Urothelium cell line (cell line): ENCODE measurements at regions not wholly inside any gene's neighbourhood (a gene's known extent, or its start where the extent isn't known, plus 50 kb on each side); places are given as distances from the start of the nearest gene placed in this dataset.

Source experiments
- DNase-seq: peaks from one replicate; pipeline ENCODE4 v3.0.0; 2011; ENCODE audit warnings: low spot score, mixed read lengths
- FAIRE-seq: peaks from 2 replicates; lab custom pipeline; 2011; peaks lifted over from hg19 to GRCh38; lab: Jason Lieb, UNC

DNA sequence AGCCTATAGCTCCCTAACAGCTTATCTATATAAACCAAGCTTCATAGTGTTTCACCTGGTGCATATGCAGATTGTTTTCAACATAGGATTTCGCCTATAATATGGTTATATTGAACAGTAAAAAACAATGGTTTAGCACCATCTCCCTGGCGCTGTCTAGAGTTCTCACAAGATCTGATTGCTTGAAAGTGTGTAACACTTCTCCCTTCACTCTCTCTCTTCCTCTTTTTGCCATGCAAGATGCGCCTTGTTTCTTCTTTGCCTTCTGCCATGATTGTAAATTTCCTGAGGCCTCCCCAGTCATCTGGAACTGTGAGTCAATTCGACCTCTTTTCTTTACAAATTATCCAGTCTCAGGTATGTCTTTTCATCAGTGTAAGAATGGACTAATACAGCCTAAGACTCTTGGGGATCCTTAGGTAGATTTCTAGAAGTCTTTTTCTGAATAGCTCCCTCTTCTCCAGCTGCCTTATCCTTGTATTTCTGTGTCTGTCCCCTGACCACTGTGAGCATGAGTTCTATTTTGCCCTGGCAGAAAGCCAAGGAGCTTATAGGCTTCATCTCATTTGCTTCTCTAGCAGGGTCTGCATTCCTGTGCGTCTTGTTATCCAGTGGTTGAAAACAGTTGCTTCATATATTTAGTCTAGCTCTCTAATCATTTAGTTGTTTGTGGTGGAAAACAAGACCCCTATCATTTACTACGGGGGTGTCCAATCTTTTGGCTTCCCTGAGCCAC lies 401.6 kb downstream of the GPD2 start:
- DNase-seq (no peak), FAIRE-seq (no peak)

DNA sequence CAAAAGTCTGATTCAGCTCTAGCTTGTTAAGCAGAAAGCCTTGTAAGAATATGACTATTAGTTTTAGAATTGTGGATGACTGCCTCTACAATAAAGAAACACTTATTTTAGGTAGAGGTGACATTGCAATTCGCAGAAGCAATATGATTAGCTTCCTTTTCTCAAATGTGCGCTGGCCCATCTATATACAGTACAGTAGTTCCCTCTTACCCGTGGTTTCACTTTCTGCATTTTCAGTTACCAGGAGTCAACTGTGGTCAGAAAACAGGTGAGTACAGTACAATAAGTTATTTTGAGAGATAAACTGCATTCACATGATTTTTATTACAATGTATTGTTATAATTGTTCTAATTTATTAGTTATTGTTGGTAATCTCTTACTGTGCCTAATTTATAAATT lies 405.1 kb downstream of the GPD2 start:
- no peak for FAIRE-seq

DNA sequence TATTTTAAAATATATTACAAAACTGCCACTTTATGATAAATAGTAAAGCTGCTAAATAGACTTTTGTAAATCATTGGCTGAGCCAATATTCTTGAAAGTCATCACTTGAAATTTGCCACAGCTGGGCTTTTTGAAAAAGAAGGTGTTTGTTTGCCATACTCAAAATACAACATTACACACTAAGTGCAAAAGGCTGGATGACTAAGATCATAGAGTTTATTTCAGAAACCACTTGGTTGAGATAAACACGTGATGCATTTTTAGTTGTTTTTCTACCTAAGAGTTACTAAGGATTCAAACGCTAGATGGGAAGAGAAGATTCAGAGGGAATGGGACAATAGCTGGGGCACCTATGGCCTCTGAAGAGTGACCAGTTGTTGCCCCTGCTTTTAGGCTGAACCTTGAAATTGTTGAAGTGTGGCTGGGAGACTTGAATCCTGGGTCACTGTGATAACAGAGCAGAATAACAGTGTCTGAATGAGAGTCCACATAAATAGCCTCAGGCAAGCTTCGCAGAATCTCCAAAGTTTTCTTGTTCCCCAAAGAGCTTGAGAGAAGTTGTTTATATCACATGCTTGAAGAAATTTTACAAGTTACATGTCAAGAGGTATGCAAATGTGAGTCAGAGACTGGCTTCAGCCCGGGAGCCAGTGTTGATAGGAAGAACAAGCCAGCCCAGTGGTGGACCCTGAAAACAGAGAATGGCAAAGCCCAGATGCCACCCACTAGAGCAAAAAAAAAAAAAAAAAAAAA lies 409.8 kb downstream of the GPD2 start:
- no peak for FAIRE-seq
- DNase-seq, result no peak

More for the DNA sequence above, 405.1 kb downstream of the GPD2 start:
- no peak for DNase-seq

DNA sequence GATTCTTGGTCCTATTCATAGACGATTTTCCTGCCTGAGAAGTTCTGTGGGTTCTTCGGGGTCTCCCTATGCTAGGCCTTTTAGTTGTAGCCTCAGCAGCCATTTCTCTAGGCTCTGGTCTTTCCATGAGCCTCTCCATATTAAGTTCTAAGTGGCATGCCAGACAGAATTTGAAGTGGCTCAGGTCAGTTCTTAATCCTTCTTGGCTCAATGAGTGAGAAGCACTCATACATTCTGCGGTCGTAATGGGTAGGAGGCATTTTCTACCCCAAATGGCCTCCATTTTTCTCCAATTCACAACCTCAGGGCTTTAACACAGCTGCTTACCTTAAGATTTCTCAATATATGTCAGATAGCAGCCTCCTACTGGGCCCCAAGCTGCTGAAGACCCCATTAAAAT lies 405.3 kb upstream of the GALNT5 start:
- DNase-seq (no peak), FAIRE-seq (no peak)

DNA sequence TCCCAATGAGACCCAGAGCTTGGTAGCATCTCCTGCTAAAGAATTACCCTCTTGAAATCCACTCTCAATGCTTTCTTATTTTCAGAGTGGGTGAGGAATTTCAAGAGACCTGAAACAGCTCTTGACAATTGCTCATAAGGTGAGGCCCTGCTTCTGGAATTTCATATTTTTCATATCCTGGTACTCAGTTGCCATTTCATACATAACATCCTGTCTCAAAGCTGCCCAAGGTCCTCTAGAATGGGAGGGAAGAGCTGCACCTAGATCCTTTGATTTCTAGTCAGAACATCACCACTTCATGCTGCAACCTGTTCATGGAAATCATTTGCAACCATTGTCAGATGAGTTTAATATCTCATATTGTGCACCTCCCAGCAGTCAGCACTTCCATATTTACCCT lies 404.8 kb upstream of the GALNT5 start:
- FAIRE-seq (no peak), DNase-seq (no peak)

DNA sequence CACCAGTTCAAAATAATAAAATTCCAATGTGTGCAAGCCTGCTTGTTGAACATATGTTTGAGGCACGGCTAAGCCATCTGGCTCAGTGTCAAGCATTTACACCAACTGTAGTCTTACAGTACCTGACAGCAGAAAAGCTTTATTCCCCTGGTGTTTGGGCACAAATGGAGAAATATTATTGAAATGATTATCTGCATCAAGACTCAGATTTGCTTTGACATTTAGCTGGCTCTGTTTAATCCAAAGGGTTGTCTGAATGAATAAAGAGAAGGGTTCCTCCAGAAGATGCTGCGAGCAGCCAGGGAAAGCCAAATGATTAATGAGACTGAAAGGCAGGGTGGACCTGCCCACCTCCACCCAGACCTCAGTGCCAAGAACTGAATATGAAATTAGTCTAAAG lies 393.2 kb upstream of the GALNT5 start:
- DNase-seq (no peak), FAIRE-seq (no peak)

DNA sequence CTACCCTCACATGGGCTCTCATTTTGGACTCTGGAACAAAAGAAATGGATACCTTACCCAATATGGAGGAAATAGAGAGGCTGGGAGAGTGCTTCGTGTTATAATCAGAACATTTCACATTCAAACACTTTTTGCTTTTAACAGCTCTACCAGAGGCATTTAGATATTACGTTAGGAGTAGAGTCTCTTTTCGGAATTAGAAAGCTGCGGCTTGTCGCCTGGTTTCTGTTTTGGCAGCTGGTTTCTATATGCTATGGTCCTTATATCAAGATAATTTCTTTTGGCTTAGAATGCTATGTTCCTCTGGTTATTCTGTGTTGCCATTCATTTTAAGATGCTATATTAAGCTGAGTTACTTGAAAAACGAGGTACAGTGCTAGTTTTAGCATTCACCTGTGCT lies 392.8 kb upstream of the GALNT5 start:
- DNase-seq, result no peak
- no peak for FAIRE-seq

DNA sequence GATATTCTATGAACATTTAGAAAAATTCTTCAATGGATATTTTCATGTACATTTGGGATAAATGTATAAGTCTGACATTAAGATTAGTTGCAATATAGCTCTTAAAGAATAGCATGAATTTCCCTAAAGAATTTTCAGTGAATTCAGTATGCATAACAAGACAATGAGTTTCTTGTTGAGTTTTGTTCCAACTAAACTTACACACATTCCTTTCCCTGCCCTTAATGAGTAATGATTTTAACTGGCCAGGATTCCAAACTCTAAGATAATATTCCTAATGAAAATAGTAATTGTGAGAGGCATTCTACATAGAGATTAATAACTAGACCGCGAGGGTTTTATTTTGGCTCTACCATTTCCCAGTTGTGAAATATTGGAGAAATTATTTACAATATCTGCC lies 390.3 kb upstream of the GALNT5 start:
- FAIRE-seq (no peak), DNase-seq (no peak)

DNA sequence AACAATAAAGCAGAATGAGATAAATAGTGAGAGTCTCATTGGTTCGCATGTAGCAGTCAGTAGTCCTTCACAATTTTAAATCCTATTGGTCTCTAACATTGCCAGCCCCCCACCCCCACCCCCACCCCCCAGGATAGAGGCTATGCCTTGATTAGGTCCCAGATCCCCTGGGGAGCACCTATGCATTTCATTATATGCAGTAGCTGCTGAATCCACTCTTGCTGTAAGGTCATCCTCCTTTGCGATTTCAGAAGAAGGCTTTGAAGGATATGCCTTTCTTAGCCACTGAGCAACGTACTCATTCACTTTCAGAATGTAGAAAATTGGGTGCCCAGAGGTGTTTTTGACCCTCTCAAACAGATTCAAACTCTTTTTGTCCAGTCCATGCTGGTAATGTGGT lies 382.8 kb upstream of the GALNT5 start:
- no peak for FAIRE-seq
- DNase-seq, result no peak

DNA sequence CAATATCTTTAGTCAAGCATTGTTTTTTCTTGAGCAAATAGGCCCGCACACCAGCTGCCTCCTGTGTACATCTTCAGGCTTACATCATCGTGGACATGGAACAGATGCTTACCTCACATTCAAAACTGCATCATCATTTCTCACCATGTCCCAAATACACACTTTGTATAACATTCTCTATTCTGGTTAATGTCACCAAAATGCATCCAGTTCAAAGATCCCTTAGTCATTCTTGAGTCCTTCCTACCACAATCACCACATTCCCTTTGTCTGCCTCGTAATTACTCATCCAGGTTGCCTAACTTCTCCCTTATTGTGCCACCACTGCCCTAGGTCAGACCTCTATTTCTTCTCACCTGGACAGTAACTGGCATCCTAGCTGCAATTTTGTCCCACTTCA lies 373.7 kb upstream of the GALNT5 start:
- FAIRE-seq (no peak), DNase-seq (peak; percentile 40)

DNA sequence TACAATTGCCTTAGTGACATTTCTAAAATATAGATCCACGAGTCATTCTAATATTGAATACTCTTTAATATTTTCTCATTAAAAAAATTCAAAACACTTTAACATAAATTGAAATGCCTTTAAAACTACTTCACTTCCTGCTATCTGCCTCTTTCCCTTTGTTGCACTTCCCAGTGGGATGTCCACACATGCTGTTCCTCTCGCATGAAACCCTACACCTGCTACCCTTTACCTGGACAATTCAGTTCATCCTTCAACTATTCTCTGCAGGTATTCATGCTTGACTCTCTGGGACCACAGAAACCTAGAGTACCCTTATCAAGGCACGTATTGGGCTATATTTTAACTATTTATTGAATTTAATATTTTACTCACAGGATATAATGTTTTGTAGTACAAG lies 373.3 kb upstream of the GALNT5 start:
- DNase-seq (no peak), FAIRE-seq (no peak)

DNA sequence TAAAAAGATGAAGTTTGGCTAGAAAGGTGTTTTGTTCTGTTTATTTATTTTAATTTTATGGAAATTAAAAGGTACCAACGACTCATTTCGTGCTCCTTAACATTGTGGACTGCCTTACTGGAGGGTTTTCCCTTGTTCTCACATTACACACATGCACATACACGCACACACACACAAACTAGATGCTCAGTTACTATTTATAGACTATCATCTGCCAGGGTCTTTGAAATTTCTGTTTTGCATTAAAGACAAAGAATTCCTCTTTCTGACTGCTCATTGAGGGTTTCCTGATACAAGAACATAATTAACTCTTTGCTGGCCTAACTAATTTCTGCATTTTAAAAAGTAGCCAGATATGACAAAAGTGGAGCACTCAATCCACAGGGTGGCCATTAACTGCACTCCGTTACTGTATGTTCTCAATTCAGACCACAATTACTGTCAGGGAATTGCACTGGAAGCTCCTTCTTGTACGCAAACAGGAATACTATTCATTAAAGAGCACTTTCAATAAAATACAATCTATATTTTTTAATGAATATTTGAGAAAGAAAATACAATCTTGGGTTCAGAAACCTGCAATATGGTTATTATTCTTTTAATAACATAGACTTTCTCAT lies 366.9 kb upstream of the GALNT5 start:
- DNase-seq (no peak), FAIRE-seq (no peak)

DNA sequence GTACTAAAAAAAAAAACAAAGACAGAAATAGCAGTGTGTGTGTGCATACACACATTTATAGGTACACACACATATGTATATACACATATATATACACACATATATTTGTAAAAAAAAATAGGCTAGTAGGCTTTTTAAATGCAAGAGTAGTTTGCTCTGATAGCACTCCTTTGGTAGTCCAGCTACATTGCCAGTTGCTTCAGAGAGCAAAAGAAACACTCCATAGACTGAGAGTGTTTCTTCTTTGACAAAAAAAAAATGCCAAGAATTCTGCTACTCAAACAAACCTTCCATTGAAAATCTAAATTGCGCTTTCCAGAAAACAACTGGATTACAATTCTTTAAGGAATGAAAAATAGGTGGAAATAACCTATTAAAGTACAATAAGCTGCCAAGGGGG lies 365.9 kb upstream of the GALNT5 start:
- no peak for DNase-seq
- no peak for FAIRE-seq

DNA sequence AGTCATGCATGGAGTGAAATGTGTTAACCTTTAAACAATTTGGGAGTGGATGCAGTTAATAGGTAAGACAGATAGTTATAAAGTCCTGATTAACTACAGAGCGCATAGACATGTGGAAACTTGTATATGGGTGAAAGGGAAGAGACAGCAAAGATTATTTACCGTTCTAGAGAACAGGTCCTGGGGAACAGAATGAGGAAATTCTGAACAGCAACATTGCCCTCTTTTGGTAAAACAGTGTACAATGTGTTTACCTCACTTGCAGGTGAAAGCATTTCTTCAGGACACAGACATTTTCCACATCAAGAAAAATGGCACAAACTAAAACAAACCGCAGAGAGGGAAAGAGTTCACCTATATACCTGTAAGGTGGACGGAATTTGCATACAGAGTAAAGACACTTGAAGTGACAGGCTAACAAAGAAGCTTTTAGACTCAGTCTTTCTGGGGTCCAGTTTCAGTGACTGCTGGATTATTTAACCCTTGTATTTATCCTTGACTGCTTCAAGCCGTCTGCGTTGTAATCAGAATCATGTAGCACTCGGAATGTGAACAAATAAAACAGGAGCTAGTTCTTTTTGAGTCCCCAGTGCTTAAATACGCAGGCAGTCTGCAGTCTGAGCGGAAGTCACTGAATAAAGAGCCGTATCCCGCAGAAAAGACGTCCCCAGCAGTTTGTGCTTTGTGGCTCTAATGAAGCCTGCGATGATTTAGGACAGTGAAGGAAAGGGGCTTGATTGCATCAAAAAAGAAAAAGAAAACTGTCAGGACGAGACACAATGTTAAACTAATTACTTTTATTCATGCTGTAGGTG lies 364.8 kb upstream of the GALNT5 start:
- DNase-seq, result peak; percentile 19
- FAIRE-seq, result no peak

DNA sequence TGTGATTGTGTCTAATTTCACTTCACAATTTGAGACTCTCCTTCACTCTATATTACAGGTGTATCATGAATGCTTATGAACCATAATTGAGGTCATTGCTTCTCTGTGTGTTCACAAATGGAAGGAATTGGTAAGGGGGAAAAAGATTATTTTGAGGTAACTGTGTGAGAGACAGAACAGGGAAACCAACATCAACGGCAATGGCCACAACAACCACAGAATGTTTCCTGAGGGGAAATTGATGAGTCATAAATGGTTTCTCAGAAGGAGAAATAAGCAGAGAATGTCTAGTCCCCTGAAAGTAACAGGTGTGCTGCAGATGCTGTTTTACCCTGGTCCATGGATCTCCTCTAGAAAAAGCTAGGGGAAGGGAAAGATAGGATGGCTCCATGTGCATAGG lies 361.2 kb upstream of the GALNT5 start:
- peak; percentile 38 for DNase-seq
- FAIRE-seq, result no peak

DNA sequence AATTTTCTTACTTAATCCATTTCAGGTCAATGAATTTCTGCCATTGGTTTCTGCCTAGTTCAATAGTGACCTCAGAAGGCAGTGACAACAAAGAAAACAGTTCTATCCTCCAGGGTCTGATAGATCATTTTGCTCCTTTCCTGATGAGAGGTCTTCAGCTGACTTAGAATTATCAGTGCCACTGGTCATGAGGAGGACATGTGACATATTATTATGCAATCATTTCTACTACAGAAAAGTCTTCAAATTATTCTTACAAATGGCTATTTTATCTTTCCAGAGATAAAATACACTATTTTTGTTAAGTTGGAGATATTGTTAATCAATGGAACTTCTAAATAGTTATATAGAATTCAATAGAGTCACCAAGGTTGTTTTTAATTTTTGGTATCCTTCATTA lies 360.0 kb upstream of the GALNT5 start:
- no peak for DNase-seq
- no peak for FAIRE-seq

DNA sequence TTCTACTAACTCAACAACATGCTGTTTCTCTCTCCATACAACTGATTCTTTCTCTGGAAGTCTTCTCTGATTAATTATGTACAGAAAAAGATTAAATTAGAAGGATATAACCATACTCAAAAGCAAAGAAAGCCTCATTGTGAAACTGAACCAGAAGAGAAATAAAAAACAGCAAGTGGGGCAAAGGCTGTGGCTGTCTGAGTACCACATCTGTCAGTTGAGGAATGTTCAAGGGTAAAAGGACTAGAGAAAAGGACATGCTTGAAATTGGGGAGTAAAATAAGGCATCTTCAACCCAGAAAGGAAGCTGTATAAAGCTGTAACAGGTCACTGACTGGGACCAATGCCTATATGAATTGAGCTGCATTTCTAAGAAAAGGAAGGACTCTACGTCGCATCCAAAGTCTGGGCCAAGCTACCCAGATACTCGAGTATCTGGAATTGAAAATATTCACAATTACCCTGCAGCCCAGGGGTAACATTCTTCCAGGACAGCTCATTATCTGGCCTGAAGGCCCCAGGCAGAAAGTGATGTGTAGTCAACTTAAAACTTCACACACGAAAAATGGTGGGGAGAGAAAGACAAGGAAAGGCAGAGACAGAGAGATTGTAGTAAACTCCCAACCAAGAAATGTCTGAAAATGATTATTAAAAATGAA lies 356.0 kb upstream of the GALNT5 start:
- no peak for FAIRE-seq

DNA sequence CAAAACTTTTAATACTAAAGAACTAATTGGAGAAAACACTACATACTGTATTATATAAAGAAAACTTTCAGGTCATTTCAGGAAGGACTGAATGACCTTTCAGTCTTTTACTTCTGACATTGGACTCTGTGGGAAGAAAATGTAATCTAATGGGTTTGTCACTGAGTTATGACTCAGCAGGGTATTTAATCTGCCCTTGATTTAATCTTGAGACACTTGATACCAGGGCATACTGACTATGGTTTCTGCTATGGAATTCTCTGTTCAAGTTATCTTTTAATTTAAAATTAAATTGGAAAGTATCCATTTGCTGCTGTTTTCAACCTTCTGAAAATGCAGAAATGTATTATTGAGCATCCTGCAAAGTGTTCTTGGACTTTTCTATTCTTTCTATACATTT lies 354.2 kb upstream of the GALNT5 start:
- DNase-seq (no peak), FAIRE-seq (no peak)

More for the DNA sequence above, 356.0 kb upstream of the GALNT5 start:
- no peak for DNase-seq

DNA sequence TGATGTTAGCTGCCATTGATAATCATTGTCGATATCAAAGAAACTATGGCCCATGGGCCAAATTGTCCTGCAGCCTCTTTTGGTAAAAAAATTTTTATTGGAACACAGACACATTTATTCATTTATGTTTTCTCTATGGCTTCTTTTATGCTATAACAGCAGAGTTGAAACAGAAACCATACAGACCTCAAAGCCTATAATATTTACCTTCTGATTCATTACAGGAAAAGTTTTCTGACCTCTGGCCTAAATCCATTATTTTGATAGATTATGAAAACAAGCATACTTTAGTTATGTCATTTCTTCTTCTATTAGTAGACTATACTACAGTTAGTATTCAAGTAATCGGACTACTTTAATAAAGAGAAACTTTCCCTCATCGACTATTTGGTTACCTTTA lies 349.7 kb upstream of the GALNT5 start:
- DNase-seq (no peak), FAIRE-seq (no peak)

DNA sequence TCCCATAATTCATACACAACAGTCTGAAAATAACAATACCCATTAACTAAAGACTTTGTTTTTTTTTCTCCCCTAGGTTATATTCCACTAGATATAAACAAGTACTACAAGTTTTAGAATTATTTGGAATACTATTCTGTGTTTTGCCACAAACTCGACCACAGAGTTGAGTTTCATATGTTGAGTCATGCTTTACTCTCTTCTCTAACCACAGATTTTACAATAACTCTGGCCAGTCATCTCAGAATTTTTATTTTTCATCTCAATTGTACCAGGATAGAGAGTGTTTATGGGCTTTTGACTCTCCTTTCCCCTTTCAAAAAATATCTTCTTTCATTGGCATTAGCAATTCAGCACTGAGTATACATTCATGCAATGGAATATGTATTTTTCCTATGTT lies 348.7 kb upstream of the GALNT5 start:
- FAIRE-seq, result no peak
- peak; percentile 8 for DNase-seq

DNA sequence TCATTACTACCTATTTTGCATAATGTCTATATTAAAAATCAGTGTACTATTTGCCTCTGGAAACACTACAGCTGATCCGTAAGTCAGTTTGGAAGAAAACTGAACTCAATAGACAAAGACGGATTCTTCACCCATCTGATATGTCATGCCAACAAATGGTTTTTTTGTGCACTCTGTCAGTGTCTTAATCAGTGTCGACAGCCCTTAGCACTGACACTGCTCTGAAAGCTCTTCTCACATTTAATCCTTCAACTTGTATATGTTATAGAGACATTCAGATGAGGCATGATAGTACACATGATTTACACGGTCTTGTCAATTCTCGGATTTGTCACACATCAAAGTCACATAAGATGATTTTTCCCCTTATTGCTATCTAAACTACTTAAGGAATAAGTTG lies 347.5 kb upstream of the GALNT5 start:
- DNase-seq, result no peak
- FAIRE-seq, result no peak
